Sigmoid colon (tissue), 3 donors: ENCODE measurements at regions not wholly inside any gene's neighbourhood (a gene's known extent, or its start where the extent isn't known, plus 50 kb on each side); places are given as distances from the start of the nearest gene placed in this dataset.

Experiments
- POLR2A ChIP-seq, 2 donors: fragments of 450-650 bp; IDR thresholded peaks; one replicate each; pipeline ENCODE4 v1.6.1; 2016; ENCODE audit warnings: antibody characterized with exemption in 2 of 2, mild to moderate bottlenecking in 2 of 2, moderate library complexity in 2 of 2
- TF ChIP-seq, protein P1 (sequence below), 4 experiments: fragments of 450-650 bp in 3 of 4; fragments of 200-600 bp in 1 of 4; IDR thresholded peaks; one replicate each; pipeline ENCODE4 v1.5.1; 2016 to 2019; ENCODE audit warnings: antibody characterized with exemption in 4 of 4, mild to moderate bottlenecking in 3 of 4, moderate library complexity in 2 of 4

DNA sequence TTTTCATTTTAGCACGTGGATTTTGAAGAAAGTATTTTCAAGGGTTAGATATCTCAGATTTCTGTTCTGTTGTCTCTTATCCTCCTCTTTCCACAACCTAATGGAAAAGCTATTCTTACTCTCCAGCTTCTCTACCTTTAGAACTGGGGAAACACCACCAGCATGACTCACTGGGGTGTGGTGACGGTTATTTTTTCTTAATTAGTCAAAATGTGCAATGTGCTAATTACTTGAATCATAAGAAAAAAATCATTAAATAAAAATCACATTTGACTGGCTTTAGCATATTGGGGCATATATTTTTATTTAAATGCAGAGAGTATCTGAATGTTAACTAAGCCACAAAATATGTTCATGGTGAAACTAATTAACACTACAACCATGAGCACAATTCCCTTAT is 570.7 kb upstream of the AGTR1 start:
- TF ChIP-seq, protein P1, sequence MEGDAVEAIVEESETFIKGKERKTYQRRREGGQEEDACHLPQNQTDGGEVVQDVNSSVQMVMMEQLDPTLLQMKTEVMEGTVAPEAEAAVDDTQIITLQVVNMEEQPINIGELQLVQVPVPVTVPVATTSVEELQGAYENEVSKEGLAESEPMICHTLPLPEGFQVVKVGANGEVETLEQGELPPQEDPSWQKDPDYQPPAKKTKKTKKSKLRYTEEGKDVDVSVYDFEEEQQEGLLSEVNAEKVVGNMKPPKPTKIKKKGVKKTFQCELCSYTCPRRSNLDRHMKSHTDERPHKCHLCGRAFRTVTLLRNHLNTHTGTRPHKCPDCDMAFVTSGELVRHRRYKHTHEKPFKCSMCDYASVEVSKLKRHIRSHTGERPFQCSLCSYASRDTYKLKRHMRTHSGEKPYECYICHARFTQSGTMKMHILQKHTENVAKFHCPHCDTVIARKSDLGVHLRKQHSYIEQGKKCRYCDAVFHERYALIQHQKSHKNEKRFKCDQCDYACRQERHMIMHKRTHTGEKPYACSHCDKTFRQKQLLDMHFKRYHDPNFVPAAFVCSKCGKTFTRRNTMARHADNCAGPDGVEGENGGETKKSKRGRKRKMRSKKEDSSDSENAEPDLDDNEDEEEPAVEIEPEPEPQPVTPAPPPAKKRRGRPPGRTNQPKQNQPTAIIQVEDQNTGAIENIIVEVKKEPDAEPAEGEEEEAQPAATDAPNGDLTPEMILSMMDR (IDR thresholded peaks at IDR 0.05) = no peak
- TF ChIP-seq POLR2A (IDR thresholded peaks at IDR 0.05) = no peak
